GM23338 (cell line): ENCODE measurements at regions not wholly inside any gene's neighbourhood (a gene's known extent, or its start where the extent isn't known, plus 50 kb on each side); places are given as distances from the start of the nearest gene placed in this dataset.

Experiments
- ATAC-seq: fragments of 200-7000 bp; cut with Tn5 transposase; 3 replicates; pipeline ENCODE4 v1.9.1; 2020
- DNase-seq: peaks from one replicate; pipeline ENCODE4 v3.0.0-alpha.2; 2015; ENCODE audit warnings: low spot score
- H2AFZ ChIP-seq: fragments of 200-600 bp; sonication (generic); 2 replicates; pipeline ENCODE4 v1.8.0; 2016; ENCODE audit warnings: antibody characterized with exemption, mild to moderate bottlenecking, moderate library complexity
- H3F3A ChIP-seq: fragments of 200-600 bp; sonication (generic); replicated peaks from 2 replicates; pipeline ENCODE4 v1.8.0; 2017; ENCODE audit warnings: antibody characterized with exemption, mixed run types, low read depth
- H3K27ac ChIP-seq: fragments of 200-600 bp; sonication (generic); 2 replicates; pipeline ENCODE4 v1.6.1; 2016; ENCODE audit warnings: low read depth
- H3K27me3 ChIP-seq: fragments of 200-600 bp; sonication (generic); 2 replicates; pipeline ENCODE4 v1.8.0; 2016; ENCODE audit warnings: mild to moderate bottlenecking, mixed run types, moderate library complexity; ENCODE audit not compliant: insufficient read depth
- H3K36me3 ChIP-seq: fragments of 200-600 bp; sonication (generic); 2 replicates; pipeline ENCODE4 v1.8.0; 2016; ENCODE audit warnings: mild to moderate bottlenecking; ENCODE audit not compliant: insufficient read depth
- H3K4me1 ChIP-seq: fragments of 200-600 bp; sonication (generic); 2 replicates; pipeline ENCODE4 v1.8.0; 2016; ENCODE audit warnings: mild to moderate bottlenecking, moderate library complexity; ENCODE audit not compliant: insufficient read depth
- H3K4me2 ChIP-seq: fragments of 200-600 bp; sonication (generic); 2 replicates; pipeline ENCODE4 v1.7.1; 2017; ENCODE audit warnings: mixed run types
- H3K4me3 ChIP-seq: fragments of 200-600 bp; sonication (generic); 2 replicates; pipeline ENCODE4 v1.6.1; 2016; ENCODE audit warnings: mixed run types
- H3K79me2 ChIP-seq: fragments of 200-600 bp; sonication (generic); replicated peaks from 2 replicates; pipeline ENCODE4 v1.8.0; 2017; ENCODE audit warnings: mild to moderate bottlenecking; ENCODE audit not compliant: insufficient read depth
- H3K9me2 ChIP-seq: fragments of 200-600 bp; sonication (generic); 2 replicates; pipeline ENCODE4 v1.8.0; 2017; ENCODE audit not compliant: insufficient read depth
- H4K20me1 ChIP-seq: fragments of 200-600 bp; sonication (generic); replicated peaks from 2 replicates; pipeline ENCODE4 v1.8.0; 2017; ENCODE audit warnings: mild to moderate bottlenecking; ENCODE audit not compliant: insufficient read depth
- H3K27ac Mint-ChIP-seq: 2 replicates; pipeline ENCODE4 v1.8.0; 2020; ENCODE audit warnings: inconsistent platforms, mild to moderate bottlenecking, moderate library complexity, mixed read lengths
- H3K27me3 Mint-ChIP-seq: 3 replicates; pipeline ENCODE4 v1.8.0; 2022; ENCODE audit warnings: low read depth, mild to moderate bottlenecking, moderate library complexity, mixed read lengths, inconsistent platforms; ENCODE audit not compliant: insufficient read depth, poor library complexity
- H3K36me3 Mint-ChIP-seq: 3 replicates; pipeline ENCODE4 v1.8.0; 2021; ENCODE audit warnings: low read depth, mild to moderate bottlenecking, inconsistent platforms, moderate library complexity, mixed read lengths
- H3K4me1 Mint-ChIP-seq: 3 replicates; pipeline ENCODE4 v1.8.0; 2020; ENCODE audit warnings: mild to moderate bottlenecking, inconsistent platforms, mixed read lengths
- H3K4me3 Mint-ChIP-seq: 3 replicates; pipeline ENCODE4 v1.8.0; 2021; ENCODE audit warnings: moderate library complexity, mild to moderate bottlenecking, inconsistent platforms, mixed read lengths
- H3K9me3 Mint-ChIP-seq: 3 replicates; pipeline ENCODE4 v1.8.0; 2020; ENCODE audit warnings: moderate library complexity, mild to moderate bottlenecking, inconsistent platforms, mixed read lengths
- CREB1 ChIP-seq: fragments of 250-450 bp; sonication (Bioruptor Pico); IDR thresholded peaks from 2 replicates; pipeline ENCODE4 v1.5.0; 2020; ENCODE audit warnings: low read depth, mild to moderate bottlenecking, moderate library complexity
- EZH2 ChIP-seq: fragments of 200-600 bp; sonication (generic); IDR thresholded peaks from one replicate; pipeline ENCODE4 v1.8.0; 2017; ENCODE audit warnings: antibody characterized with exemption, mild to moderate bottlenecking, low read depth; ENCODE audit not compliant: unreplicated experiment
- EZH2phosphoT487 ChIP-seq: fragments of 200-600 bp; sonication (generic); IDR thresholded peaks from one replicate; pipeline ENCODE4 v1.8.1; 2018; ENCODE audit warnings: antibody characterized with exemption; ENCODE audit not compliant: unreplicated experiment
- JUNB ChIP-seq: IDR thresholded peaks from one replicate; pipeline ENCODE4 v1.6.1; 2016; ENCODE audit warnings: antibody characterized with exemption; ENCODE audit not compliant: unreplicated experiment
- NANOG ChIP-seq: IDR thresholded peaks from 2 replicates; pipeline ENCODE4 v1.6.1; 2016; ENCODE audit warnings: antibody characterized with exemption, borderline replicate concordance
- ZNF114 ChIP-seq: fragments of 250-450 bp; sonication (Bioruptor Pico); IDR thresholded peaks from 2 replicates; pipeline ENCODE4 v1.5.0; 2020; ENCODE audit warnings: mild to moderate bottlenecking, moderate library complexity
- ZNF331 ChIP-seq: fragments of 250-450 bp; sonication (Bioruptor Pico); IDR thresholded peaks from 2 replicates; pipeline ENCODE4 v1.5.0; 2020; ENCODE audit warnings: low read depth, mild to moderate bottlenecking, moderate library complexity
- TF ChIP-seq, protein P1 (sequence below): IDR thresholded peaks from 2 replicates; pipeline ENCODE4 v1.6.1; 2016; ENCODE audit warnings: antibody characterized with exemption
- TF ChIP-seq, protein P2 (sequence below), 2 experiments: fragments of 200-600 bp in 1 of 2; sonication (generic) in 1 of 2; conservative IDR thresholded peaks; 2 replicates each; pipeline versions ENCODE4 v1.5.1 to v1.6.1; 2016 to 2017; ENCODE audit warnings: antibody characterized with exemption in 2 of 2, low read depth in 2 of 2, mild to moderate bottlenecking in 2 of 2, moderate library complexity in 1 of 2

DNA sequence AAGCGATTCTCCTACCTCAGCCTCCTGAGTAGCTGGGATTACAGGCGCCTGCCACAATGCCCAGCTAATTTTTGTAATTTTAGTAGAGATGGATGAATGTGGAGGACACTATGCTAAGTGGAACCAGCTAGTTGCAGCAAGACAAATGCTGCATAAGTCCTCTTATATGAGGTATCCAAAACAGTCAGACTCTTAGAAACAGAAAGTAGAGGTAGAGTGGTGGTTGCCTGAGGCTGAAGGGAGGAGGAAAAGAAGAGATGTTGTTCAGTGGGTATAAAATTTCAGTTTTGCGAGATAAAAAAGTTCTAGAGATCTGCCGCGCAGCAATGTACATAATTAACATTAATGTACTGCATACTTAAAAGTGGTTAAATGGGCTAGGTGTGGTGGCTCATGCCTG is 145.3 kb upstream of the SPRED2 start:
- no peak for TF ChIP-seq JUNB
- TF ChIP-seq EZH2: no peak
- no peak for TF ChIP-seq NANOG
- TF ChIP-seq, protein P1, sequence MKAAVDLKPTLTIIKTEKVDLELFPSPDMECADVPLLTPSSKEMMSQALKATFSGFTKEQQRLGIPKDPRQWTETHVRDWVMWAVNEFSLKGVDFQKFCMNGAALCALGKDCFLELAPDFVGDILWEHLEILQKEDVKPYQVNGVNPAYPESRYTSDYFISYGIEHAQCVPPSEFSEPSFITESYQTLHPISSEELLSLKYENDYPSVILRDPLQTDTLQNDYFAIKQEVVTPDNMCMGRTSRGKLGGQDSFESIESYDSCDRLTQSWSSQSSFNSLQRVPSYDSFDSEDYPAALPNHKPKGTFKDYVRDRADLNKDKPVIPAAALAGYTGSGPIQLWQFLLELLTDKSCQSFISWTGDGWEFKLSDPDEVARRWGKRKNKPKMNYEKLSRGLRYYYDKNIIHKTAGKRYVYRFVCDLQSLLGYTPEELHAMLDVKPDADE: no peak
- no peak for TF ChIP-seq CREB1 (CRISPR knock-in tag)
- no peak for TF ChIP-seq EZH2phosphoT487
- Histone ChIP-seq H3K27me3 (no peaks in the 10 kb centered on the region), H3F3A (no peaks in the 10 kb centered on the region), H3K9me2 (peaks cover 3% of the 10 kb centered on the region; the same call in 1 of the 2 replicates), H2AFZ (no peak overlapping the region), H4K20me1 (no peaks in the 10 kb centered on the region), H3K4me3 (no peak overlapping the region), H3K36me3 (no peaks in the 10 kb centered on the region), H3K4me1 (0 out of 2 replicates have a peak, but pooled peaks cover 9% of the 10 kb centered on the region), H3K27ac (no peak overlapping the region), H3K79me2 (no peaks in the 10 kb centered on the region), H3K4me2 (no peak overlapping the region)
- Mint-ChIP-seq H3K27me3 (peaks cover 13% of the 10 kb centered on the region), H3K9me3 (no peaks in the 10 kb centered on the region; the same call in 2 of the 3 replicates), H3K36me3 (no peaks in the 10 kb centered on the region), H3K4me1 (peaks cover 25% of the 10 kb centered on the region), H3K27ac (no peak overlapping the region; the same call in 1 of the 2 replicates), H3K4me3 (no peak overlapping the region)
- DNase-seq (no peak), ATAC-seq (no peak)

DNA sequence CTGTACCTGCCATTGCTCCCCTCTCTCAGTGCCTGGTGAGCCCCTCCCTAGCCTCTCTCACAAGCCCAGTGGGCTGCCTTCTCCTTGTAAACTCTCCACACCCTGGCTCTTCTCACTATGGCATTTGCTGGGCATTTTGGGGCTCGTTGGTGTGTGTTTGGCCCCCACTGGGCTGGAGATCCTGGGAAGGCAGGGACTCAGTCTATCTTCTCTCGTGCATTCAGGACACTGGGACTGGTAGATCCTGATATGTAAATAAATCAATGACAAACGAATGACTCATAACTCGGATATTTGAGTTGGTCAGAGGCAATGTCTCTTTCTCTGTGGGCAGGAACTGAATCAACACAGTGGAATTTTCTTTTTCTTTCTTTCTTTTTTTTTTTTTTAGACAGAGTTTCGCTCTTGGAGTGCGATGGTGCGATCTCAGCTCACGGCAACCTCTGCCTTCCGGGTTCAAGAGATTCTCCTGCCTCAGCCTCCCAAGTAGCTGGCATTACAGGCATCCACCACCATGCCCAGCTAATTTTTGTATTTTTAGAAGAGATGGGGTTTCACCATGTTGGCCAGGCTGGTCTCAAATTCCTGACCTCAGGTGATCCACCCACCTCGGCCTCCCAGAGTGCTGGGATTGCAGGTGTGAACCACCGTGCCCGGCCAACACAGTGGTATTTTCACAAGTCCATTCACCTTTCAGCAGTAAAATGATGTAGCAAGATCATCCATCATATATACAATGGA is 144.6 kb upstream of the SPRED2 start:
- Histone ChIP-seq H3K79me2 (no peaks in the 10 kb centered on the region), H3K9me2 (peaks cover 3% of the 10 kb centered on the region; the same call in 1 of the 2 replicates), H3K36me3 (no peaks in the 10 kb centered on the region), H3K4me2 (no peak overlapping the region), H3K4me1 (0 out of 2 replicates have a peak, but pooled peaks cover 9% of the 10 kb centered on the region), H4K20me1 (no peaks in the 10 kb centered on the region), H2AFZ (no peak overlapping the region), H3F3A (no peaks in the 10 kb centered on the region), H3K27me3 (no peaks in the 10 kb centered on the region), H3K27ac (no peak overlapping the region), H3K4me3 (no peak overlapping the region)
- no peak overlapping the region for H3K27ac Mint-ChIP-seq
- no peak for TF ChIP-seq ZNF331 (CRISPR knock-in tag)
- no peak for TF ChIP-seq EZH2
- TF ChIP-seq, protein P2, sequence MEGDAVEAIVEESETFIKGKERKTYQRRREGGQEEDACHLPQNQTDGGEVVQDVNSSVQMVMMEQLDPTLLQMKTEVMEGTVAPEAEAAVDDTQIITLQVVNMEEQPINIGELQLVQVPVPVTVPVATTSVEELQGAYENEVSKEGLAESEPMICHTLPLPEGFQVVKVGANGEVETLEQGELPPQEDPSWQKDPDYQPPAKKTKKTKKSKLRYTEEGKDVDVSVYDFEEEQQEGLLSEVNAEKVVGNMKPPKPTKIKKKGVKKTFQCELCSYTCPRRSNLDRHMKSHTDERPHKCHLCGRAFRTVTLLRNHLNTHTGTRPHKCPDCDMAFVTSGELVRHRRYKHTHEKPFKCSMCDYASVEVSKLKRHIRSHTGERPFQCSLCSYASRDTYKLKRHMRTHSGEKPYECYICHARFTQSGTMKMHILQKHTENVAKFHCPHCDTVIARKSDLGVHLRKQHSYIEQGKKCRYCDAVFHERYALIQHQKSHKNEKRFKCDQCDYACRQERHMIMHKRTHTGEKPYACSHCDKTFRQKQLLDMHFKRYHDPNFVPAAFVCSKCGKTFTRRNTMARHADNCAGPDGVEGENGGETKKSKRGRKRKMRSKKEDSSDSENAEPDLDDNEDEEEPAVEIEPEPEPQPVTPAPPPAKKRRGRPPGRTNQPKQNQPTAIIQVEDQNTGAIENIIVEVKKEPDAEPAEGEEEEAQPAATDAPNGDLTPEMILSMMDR (conservative IDR thresholded peaks at IDR 0.05; ENCODE audit: low read depth in 2 of 2): no peak
- TF ChIP-seq ZNF114 (CRISPR knock-in tag): no peak
- TF ChIP-seq NANOG: no peak
- TF ChIP-seq, protein P1: no peak
- no peaks in the 10 kb centered on the region; the same call in 2 of the 3 replicates for H3K9me3 Mint-ChIP-seq
- peak; percentile 22 for DNase-seq
- peaks cover 13% of the 10 kb centered on the region for H3K27me3 Mint-ChIP-seq
- no peak for ATAC-seq
- no peak overlapping the region; the same call in 2 of the 3 replicates for H3K4me3 Mint-ChIP-seq
- H3K36me3 Mint-ChIP-seq: no peaks in the 10 kb centered on the region
- H3K4me1 Mint-ChIP-seq: peaks cover 25% of the 10 kb centered on the region
